ENCODE measurements at regions not wholly inside any gene's neighbourhood (a gene's known extent, or its start where the extent isn't known, plus 50 kb on each side); places are given as distances from the start of the nearest gene placed in this dataset.
"Not testable (repeated sequence)": the region's sequence is repeated elsewhere in the genome, so short reads cannot be mapped to it uniquely, and the experiment has no call there.

- no peaks in the 10 kb centered on the region for H3K36me3 ChIP-seq
- TF ChIP-seq CTCF (IDR thresholded peaks at IDR 0.05; ENCODE audit: borderline replicate concordance), result no peak
- no peaks in the 10 kb centered on the region for H3K9me3 ChIP-seq (replicated peaks)
- no peaks in the 10 kb centered on the region for H3K4me1 ChIP-seq
- no peak for DNase-seq
- no peak overlapping the region for H3K27ac ChIP-seq (replicated peaks)
- H3K27me3 ChIP-seq (ENCODE audit: low read depth), result no peaks in the 10 kb centered on the region
- intact Hi-C loops (cut with micrococcal nuclease), result no loop called here
- no peak overlapping the region for H3K4me3 ChIP-seq
Observed at GRCh38 chr9:17075146-17075757, 59.6 kb upstream of the CNTLN start.

- H3K4me1 ChIP-seq; H3K4me3 ChIP-seq; H3K27ac ChIP-seq (replicated peaks); intact Hi-C loops (cut with micrococcal nuclease); DNase-seq; H3K9me3 ChIP-seq (replicated peaks); H3K27me3 ChIP-seq (ENCODE audit: low read depth); H3K36me3 ChIP-seq: not testable (repeated sequence)
Observed at GRCh38 chr9:17072563-17072962, 62.3 kb upstream of the CNTLN start.

- no peaks in the 10 kb centered on the region for H3K4me1 ChIP-seq
- H3K9me3 ChIP-seq (replicated peaks), result no peaks in the 10 kb centered on the region
- TF ChIP-seq CTCF (IDR thresholded peaks at IDR 0.05; ENCODE audit: borderline replicate concordance), result no peak
- intact Hi-C loops (cut with micrococcal nuclease), result no loop called here
- no peaks in the 10 kb centered on the region for H3K36me3 ChIP-seq
- H3K27me3 ChIP-seq (ENCODE audit: low read depth), result no peaks in the 10 kb centered on the region
- DNase-seq, result no peak
- no peak overlapping the region for H3K27ac ChIP-seq (replicated peaks)
- H3K4me3 ChIP-seq, result no peak overlapping the region
Observed at GRCh38 chr9:17068671-17069070, 66.2 kb upstream of the CNTLN start.

- no peak for TF ChIP-seq CTCF (IDR thresholded peaks at IDR 0.05; ENCODE audit: borderline replicate concordance)
- no peak overlapping the region for H3K27ac ChIP-seq (replicated peaks)
- H3K36me3 ChIP-seq, result no peaks in the 10 kb centered on the region
- DNase-seq, result no peak
- no peak overlapping the region for H3K4me3 ChIP-seq
- intact Hi-C loops (cut with micrococcal nuclease), result no loop called here
- H3K9me3 ChIP-seq (replicated peaks), result no peaks in the 10 kb centered on the region
- peaks cover 8% of the 10 kb centered on the region for H3K27me3 ChIP-seq (ENCODE audit: low read depth)
- H3K4me1 ChIP-seq, result no peaks in the 10 kb centered on the region
Observed at GRCh38 chr9:17065062-17065461, 69.8 kb upstream of the CNTLN start.

GRCh38 chr9:17064558-17064957 is 70.3 kb upstream of the CNTLN start:
- no peak for TF ChIP-seq CTCF (IDR thresholded peaks at IDR 0.05; ENCODE audit: borderline replicate concordance)
- no peak overlapping the region for H3K4me3 ChIP-seq
- no peak for DNase-seq
- no peak overlapping the region for H3K27ac ChIP-seq (replicated peaks)
- no peaks in the 10 kb centered on the region for H3K36me3 ChIP-seq
- peaks cover 8% of the 10 kb centered on the region for H3K27me3 ChIP-seq (ENCODE audit: low read depth)
- H3K4me1 ChIP-seq, result no peaks in the 10 kb centered on the region
- intact Hi-C loops (cut with micrococcal nuclease), result no loop called here
- no peaks in the 10 kb centered on the region for H3K9me3 ChIP-seq (replicated peaks)

GRCh38 chr9:17063535-17064135 is 71.2 kb upstream of the CNTLN start:
- no peak overlapping the region for H3K4me3 ChIP-seq
- no peaks in the 10 kb centered on the region for H3K4me1 ChIP-seq
- intact Hi-C loops (cut with micrococcal nuclease), result no loop called here
- no peak for DNase-seq
- H3K36me3 ChIP-seq, result no peaks in the 10 kb centered on the region
- H3K27ac ChIP-seq (replicated peaks), result no peak overlapping the region
- peaks cover 8% of the 10 kb centered on the region for H3K27me3 ChIP-seq (ENCODE audit: low read depth)
- H3K9me3 ChIP-seq (replicated peaks), result no peaks in the 10 kb centered on the region
- TF ChIP-seq CTCF (IDR thresholded peaks at IDR 0.05; ENCODE audit: borderline replicate concordance), result peak; percentile 74

Measured in left ventricle myocardium inferior (tissue), 1 donor.